Daoy (cell line): ENCODE measurements at regions not wholly inside any gene's neighbourhood (a gene's known extent, or its start where the extent isn't known, plus 50 kb on each side); places are given as distances from the start of the nearest gene placed in this dataset.
"Not testable (repeated sequence)": the region's sequence is repeated elsewhere in the genome, so short reads cannot be mapped to it uniquely, and the experiment has no call there.

Experiments
- DNase-seq: peaks from one replicate; pipeline ENCODE4 v3.0.0-alpha.2; 2015; ENCODE audit warnings: low read depth

DNA sequence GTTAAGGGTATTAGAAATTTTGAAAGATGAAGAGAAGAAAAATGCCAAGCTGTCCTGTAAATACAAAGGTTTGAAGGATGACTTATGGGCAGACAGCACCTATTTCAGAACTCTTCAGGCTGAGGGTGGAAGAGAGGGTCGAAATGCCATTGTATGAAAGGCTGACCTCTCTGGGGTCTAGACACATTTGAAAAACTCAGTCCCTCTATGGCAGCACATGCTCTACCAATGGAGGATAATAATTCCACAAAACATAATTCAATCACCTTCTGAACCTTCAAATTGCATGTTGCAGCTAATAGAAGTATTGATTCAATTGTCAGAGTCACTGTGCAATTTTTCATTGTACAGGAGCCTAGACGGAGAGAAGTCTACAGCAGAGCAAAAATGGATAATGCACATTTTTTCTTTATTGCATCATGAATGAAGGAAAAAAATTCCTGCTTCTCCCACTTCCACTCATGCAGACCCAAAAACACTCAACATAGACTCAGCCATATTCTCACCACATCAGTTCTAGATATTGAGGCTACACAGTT is 569.1 kb downstream of the TBL1XR1 start:
- no peak for DNase-seq

DNA sequence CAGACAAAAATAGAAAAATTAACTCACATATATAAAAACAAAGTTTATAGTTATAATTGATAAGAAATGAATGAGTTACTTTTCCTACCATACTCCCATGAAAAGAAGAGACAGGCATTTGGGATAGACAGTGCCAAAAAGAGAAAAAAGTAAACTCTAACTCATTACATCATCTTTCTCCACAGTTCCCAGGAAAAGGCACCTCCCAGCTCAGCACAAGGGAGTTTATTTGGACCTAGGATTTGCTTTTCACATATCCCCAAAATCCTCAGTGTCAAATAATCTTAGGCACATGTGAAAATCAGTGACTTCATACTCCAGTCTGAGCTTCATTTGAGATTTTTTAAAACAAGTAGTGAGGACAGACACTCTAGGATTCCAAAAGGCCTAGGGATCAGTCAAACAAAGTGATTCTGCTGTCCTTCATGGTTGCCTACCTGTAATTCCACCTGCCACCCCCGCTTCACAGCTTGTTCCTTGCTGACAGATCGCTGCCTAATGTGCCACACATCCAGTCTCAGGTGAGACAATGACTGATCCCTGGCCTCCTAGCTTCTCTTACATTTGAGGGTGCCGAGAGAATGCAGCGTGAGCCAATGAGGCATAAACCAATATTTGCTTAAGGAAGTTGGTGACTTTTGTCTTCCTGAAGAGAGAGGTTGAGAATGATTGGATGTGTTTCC is 573.7 kb downstream of the TBL1XR1 start:
- DNase-seq, result no peak

DNA sequence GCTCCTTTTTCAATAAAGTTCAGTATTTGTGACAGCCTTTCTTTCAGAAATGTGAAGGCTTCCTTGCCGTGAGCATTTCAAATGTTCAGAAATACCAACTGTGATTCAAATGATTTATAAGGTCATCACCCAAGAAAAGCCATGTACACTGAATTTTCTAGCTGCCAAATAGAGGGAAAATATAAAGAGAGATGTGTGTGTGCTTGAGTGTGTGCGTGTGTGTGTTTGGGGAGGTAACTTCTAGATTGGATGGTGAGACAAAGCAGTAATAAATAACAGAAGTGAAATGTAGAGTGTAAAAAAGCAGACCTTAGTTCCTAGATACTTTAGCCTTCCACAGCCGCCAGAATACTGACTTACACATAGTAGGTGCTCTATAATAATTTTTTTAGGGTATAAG is 577.4 kb downstream of the TBL1XR1 start:
- DNase-seq, result no peak

DNA sequence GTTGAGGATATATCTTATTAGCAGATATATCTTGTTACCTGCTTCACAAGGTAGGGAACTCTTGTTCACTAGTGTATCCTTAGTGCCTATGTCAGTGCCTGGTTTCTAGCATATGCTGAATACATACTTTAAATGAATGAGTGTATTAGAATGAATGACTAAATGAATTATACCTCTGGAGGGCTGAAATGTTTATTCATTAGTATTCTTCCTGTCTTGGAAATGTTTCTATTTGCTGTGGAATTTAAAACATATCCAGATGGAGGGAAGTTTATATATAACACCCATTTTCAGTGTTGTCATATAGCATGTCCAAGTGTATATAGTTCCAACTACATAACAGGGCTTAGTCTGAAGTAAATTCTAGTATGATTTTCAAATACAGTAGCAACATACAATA is 581.5 kb downstream of the TBL1XR1 start:
- no peak for DNase-seq

DNA sequence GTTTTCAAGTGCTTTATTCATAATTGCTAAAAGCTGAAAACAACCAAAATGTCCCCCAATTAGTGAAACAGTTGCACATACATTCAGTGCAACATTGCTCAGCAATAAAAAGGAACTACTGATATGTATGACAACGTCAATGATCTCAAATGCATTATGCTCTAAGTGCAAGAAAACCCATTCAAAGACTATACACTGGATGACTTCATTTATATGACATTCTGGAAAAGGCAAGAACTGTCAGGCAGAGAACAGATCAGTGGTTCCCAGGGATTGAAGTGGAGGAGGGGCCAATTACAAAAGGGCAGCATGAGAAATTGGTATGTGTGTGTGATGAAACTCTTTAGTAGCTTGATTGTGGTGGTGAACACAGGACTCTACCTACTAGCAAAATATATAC is 585.6 kb downstream of the TBL1XR1 start:
- DNase-seq, result no peak

DNA sequence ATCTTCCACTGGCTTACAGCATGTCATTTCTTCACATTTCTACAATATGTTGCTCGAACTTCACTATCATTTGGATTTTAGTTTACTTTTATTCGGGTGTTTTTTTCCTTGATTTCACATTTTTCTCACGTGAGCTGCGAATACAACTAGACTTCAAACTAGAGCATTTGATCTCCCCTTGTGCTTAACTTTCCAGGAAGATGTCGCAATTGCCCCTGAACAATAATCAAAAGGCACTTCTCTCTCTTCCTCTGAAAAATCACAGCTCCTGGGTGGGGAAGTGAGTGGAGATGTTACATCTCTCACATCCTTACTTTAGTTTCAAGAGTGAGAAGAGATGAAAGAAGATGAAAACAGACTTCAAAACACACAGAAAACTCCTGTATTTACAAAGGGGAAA is 587.9 kb downstream of the TBL1XR1 start:
- no peak for DNase-seq

DNA sequence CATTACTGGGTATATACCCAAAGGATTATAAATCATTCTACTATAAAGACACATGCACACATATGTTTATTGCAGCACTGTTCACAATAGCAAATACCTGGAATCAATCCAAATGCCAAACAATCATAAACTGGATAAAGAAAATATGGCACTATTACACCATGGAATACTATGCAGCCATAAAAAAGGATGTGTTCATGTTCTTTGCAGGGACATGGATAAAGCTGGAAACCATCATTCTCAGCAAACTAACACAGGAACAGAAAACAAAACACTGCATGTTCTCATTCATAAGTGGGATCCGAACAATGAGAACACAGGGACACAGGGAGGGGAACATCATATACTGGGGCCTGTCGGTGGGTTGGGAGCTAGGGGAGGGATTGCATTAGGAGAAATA is 591.7 kb downstream of the TBL1XR1 start:
- DNase-seq, result not testable (repeated sequence)

DNA sequence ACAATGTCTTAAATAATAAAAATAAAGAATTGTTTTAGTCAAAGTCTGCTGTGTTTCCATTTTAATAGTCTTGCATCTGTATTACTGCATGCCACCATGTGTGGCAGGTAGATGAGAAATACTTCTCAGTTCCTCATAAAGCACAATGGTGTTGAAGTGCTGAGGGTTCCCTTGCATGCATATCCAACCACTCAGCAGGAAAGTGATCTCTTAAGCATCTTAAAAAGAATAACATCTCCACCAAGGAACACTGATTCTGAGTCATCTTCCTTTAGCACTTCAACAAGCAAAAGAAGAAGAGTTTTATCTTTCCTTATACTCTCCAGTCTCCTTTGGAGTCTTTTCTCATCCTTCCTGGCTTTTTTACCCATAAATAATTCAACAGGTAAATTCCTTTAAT is 602.0 kb downstream of the TBL1XR1 start:
- no peak for DNase-seq

DNA sequence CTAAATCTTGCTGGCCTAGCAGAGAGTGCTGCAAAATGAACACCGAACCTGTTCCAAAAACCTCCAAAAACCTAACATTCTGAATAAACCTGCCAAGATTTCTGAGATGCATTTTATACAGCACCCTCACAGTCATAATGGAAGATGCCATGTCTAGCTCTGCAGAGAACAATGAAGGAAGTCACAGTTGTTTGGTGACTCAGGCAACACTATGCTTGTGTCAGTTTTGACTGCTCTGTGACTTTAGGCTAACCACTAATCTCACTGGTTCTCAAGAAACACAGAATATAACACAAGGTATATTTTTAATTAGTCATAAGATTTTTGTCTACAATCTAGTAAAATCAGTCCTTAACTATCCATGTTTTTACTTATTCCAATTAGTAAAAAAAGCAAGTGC is 606.6 kb downstream of the TBL1XR1 start:
- DNase-seq, result no peak

DNA sequence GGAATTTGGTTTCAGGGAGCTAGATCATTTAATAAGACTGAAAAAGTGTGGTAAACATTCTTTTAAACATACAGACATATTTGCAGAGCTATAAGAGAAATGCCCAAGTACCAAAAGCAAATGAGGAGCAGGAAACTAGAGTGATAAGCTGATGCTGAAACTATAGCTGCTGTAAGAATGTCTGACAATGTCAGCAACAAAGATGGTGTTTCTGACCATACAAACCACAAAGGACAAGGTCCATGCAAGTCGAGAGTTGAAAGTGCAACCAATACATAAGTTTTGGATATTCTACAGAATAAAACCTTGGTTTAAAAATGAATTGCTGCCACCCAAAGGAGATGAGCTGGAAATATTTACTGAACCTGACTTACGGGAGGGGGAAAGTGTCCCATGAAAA is 610.2 kb downstream of the TBL1XR1 start:
- DNase-seq, result no peak

DNA sequence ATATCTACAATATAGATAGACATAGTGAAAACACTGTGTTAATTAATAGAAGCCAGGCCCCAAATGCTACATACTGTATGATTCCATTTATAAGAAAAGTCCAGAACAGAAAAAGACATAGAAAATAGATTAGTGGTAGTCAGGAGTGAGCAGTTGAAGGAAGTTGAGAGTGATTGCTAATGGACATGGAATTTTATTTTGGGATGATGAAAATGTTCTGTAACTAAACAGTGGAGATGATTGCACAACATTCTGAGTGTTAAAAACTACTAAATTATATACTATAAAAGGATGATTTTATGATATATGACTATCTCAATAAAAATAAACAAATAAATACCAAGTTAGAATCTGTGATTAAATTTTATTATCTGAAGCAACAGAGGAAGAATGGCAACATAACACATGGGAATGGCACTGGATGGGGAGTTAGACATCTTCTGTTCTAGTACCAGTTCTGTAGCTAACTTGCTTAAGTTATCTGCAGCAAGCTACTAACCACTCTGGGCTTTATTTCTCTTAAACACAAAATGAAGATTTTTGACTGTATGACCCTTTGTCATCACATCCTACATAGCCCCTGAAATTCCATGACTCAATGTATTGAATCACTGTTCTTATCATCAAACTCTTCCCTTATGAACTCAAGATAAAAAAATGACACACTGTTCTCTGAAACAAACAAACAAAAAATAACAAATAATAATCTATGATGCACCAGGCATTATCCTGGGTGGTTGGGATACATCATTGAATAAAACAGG is 612.7 kb downstream of the TBL1XR1 start:
- DNase-seq, result no peak

DNA sequence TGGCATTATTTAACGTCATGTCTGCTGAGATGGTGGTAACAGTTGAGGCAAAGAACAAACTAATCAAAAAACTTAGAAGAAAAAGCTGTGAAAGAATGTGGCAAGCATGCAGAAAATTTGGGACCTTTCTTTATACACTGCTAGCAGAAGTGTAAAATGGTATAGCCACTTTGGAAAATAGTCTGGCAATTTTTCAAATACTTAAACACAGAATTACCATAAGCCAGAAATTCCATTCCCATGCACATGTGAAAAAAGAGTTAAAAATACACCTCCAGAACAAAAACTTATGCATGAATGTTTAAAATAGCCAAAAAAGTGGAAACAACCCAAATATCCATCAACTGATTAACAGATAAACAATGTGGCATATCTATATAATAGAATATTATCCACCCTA is 613.3 kb downstream of the TBL1XR1 start:
- DNase-seq, result no peak

DNA sequence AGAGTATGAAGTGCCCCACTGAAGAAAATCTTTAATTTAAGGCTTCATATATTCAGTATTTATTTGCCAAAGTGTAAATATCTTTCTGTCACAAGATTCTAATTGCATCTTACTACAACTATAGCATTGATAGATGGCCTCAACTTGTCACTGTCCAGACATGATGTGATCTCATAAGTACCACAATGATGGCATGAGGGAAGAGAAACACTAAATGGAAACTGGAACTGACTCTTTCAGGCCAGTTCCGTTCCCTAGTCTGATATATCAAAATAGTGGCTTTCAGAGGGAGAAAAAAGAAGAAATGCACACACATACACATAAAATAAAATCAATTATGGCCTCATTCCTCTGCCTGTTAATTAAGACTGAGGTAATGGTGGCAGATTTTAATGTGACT is 615.7 kb downstream of the TBL1XR1 start:
- no peak for DNase-seq

DNA sequence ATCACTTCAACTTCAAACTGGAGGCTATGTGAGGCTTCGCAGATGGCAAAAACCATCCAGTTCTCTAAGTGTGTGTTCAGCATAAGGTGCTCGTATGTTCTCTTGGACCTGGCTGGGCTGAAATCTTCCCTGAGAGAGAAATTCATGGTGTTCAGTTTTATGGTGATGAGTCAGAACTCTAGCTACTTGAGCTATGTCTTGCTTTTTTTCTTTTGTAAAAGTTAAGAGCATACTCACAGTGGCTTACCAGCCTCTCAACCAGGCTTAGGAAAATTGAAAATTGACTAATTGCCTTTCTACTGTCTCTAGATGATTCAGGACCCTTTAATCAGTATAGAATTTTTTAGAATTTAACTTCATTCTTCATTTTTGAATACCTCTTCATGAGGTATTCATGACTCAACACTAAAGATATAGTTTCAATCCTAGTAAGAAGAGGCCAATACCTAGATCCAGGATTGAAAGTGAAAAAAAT is 617.5 kb downstream of the TBL1XR1 start:
- DNase-seq, result peak; percentile 24

DNA sequence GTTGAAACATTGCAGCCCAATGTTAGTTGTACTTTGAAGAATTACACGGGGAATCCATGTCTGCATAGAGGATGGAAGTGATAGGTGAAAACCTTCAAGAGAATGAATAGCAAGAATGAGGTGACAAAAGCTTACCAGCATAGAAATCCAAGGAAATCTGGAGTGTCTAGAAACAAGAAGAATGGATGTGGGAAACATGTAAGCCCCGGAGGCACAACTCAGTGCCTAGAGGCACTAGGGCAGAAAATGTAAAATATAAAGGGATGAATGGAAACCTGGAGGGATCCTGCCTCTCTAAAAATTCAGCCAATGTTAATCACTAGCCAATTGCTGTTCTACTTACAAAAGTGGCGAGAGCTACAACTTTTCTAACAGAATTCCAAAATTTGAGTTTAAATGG is 619.0 kb downstream of the TBL1XR1 start:
- DNase-seq, result no peak

DNA sequence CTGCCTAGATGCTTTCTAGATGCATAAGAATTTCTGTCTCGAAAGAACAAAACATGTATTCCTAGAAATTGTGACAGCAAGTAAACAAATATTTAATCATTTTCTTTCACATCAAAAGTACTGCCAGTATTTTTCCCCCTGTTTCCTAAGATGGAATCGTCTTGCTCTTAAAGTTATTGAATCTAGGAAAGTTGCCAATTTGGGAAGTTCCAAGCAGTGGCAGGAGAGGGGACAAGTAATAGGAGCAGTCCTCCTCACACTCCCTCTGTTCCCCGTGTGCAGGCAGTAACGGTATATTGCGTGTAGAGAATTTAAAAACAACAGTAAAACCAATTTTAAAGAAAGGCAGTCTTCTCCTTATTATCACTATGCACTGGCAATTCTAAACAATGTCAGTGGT is 619.8 kb downstream of the TBL1XR1 start:
- no peak for DNase-seq

DNA sequence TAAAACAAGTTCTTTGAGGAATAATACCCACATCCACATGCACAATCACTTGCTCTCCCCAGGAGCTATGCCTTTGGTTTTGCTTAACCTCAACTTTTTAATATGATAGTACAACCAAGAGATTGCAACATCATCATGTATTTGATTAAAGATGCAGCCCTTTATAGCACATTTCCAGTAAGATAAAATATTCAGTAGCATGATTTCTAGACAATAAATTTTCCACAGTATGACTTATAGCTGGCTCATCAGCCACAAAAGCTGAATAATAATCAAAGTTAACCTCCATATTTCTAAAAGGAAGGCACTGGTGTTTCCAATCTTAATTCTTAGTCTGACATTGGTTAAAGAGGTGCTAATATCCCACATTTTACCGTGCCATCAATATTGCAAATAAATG is 622.5 kb downstream of the TBL1XR1 start:
- DNase-seq, result no peak

DNA sequence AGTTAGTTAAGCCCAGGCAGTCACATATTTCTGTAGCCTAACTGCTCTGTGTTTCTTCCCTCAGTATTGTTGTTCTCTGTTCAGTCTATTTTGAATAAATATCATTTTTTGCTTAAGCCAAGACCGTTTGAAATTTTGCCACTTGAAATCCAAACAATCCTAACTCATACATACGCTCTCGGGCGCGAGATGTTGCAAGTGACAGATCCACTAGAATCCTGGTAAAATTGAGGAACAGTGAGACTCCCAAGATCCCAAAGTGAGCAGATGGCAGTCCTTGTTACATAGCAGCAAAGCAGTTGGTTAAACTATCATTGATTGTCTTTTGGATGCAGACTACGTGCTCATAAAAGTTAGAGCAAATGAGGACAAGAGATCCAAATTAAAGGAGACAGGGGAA is 625.4 kb downstream of the TBL1XR1 start:
- no peak for DNase-seq

DNA sequence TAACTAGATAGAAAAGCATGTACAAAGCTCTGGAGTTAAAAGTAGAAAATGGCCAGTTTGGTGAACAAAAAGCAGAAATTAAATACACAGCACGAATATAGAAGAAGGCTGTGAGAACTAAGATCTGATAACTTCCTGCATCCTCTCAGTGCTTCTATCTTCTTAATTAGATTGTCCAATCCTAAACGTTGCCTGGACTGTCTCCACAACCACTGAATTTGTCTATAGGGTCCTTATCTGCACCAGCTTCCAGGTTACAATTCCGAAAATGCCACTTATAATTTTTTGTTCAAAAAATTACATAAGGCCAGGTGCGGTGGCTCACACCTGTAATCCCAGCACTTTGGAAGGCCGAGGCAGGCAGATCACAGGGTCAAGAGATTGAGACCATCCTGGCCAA is 626.3 kb downstream of the TBL1XR1 start:
- no peak for DNase-seq

DNA sequence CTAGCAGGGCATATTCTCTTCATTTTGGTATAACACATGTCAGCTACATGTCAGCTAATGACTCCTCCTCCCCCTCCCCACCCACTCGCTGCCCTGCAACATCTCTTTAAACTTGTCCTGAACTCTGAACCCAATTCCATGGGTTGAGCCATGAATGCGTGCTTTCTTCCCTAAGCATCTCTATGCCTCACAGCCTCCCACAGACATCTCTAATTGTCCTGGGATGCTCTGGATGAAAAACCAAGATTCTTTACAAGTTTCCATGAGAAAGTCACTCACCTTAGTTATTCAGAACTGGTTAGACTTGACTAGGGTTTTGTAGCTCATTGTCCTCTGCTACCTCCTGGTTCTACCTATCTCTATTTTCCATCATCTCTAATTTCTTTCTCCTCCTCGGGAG is 629.1 kb downstream of the TBL1XR1 start:
- DNase-seq, result no peak

DNA sequence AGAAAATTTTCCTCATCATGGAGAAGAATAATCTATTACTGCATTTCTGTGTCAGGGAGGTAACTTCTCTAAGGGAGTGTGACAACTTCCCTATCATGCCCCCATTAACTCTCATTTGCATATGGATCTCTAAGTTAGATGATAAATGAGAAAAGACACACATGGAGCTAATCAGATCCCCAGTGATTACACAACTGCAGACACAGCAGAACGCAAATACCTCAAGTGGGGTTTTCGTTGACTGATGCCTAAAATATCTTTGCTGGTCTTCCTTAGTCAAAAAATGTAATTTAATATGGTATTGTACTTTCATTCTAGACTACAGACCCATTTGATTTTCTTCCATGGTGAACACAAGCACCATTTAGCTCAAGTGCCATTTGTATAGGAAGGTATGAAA is 630.5 kb downstream of the TBL1XR1 start:
- no peak for DNase-seq

DNA sequence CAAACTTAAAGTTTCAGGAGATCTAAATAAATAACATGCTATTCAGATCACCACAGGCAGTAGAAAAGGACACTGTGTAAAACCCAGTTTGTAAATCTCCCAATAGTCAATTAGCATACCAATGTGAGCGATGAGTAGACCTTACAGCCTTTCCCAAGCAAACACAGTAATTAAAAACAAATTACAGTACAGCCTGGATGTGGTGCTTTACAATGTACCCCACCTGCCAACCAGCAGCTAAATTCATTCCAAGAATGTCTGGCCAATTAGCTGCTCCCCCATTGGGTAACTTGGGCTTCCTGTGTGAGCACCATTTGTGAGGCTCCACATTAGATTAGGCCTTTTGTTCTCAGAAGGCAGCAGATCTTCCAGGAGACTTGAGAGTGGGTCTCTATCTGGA is 635.0 kb downstream of the TBL1XR1 start:
- DNase-seq, result no peak

DNA sequence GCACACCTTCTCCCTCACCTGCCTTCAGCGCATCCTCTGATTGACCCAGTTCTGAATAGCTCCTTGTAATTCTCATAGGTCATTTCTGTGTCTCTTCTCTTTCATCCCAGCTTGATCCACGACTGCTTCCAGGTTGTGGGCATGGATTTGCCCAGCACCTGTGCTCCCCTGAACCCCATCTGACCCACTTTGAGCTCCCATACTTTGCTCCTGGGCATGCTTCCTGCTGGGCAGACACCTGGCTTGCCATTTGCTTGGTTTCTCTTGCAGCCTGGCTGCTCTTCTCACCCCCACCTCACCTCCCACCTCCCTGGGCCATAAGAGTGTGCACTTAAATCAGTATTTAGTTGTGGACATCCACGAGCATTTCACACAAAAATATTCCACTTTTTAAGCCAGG is 635.5 kb downstream of the TBL1XR1 start:
- DNase-seq, result no peak
